ENCODE measurements at regions not wholly inside any gene's neighbourhood (a gene's known extent, or its start where the extent isn't known, plus 50 kb on each side); places are given as distances from the start of the nearest gene placed in this dataset.

- no peak for TF ChIP-seq CTCF (IDR thresholded peaks at IDR 0.05)
- TF ChIP-seq EZH2 (IDR thresholded peaks at IDR 0.05; ENCODE audit: borderline replicate concordance, insufficient read depth, low read depth, low read length, poor library complexity, severe bottlenecking), result no peak
Measured at GRCh38 chr22:48842976-48843375, 984.7 kb downstream of the BRD1 start.
